Kidney (tissue), 13 donors: ENCODE measurements at regions not wholly inside any gene's neighbourhood (a gene's known extent, or its start where the extent isn't known, plus 50 kb on each side); places are given as distances from the start of the nearest gene placed in this dataset.
"Not testable (repeated sequence)": the region's sequence is repeated elsewhere in the genome, so short reads cannot be mapped to it uniquely, and the experiment has no call there.

Source experiments
- DNase-seq, 5 donors: peaks; one replicate each; pipeline ENCODE4 v3.0.0-alpha.2; 2013 to 2020
- FAIRE-seq: peaks from 2 replicates; lab custom pipeline; 2012; peaks lifted over from hg19 to GRCh38; lab: Jason Lieb, UNC
- H3K27ac ChIP-seq, 2 donors: one replicate each; pipeline ENCODE4 v1.7.0; 2013; ENCODE audit warnings: low read depth in 2 of 2, low read length in 2 of 2, inconsistent platforms in 1 of 2
- H3K27me3 ChIP-seq: one replicate; pipeline ENCODE4 v1.7.1; 2013; ENCODE audit warnings: low read length, inconsistent platforms; ENCODE audit not compliant: control insufficient read depth, insufficient read depth
- H3K36me3 ChIP-seq, 3 donors: one replicate each; pipeline versions ENCODE4 v1.7.0 to v1.7.1; 2013; ENCODE audit warnings: low read length in 3 of 3, control low read depth in 1 of 3, inconsistent platforms in 1 of 3; ENCODE audit not compliant: insufficient read depth in 3 of 3, control insufficient read depth in 2 of 3
- H3K4me1 ChIP-seq, 3 donors: one replicate each; pipeline versions ENCODE4 v1.7.0 to v1.7.1; 2013; ENCODE audit warnings: low read length in 3 of 3, inconsistent platforms in 1 of 3, low read depth in 1 of 3; ENCODE audit not compliant: control insufficient read depth in 2 of 3, insufficient read depth in 2 of 3
- H3K4me3 ChIP-seq, 3 donors: one replicate each; pipeline versions ENCODE4 v1.7.0 to v1.8.1; 2013; ENCODE audit warnings: low read length in 3 of 3, control low read depth in 1 of 3, inconsistent platforms in 1 of 3
- H3K9ac ChIP-seq, 3 donors: one replicate each; pipeline versions ENCODE4 v1.7.0 to v1.7.1; 2013; ENCODE audit warnings: low read length in 3 of 3, control low read depth in 1 of 3, inconsistent platforms in 1 of 3
- H3K9me3 ChIP-seq, 3 donors: one replicate each; pipeline versions ENCODE4 v1.7.0 to v1.7.1; 2013; ENCODE audit warnings: low read length in 3 of 3, control low read depth in 1 of 3, inconsistent platforms in 1 of 3; ENCODE audit not compliant: control insufficient read depth in 2 of 3, insufficient read depth in 1 of 3
- intact Hi-C: fragments of 100-400 bp; cut with DNase I; formaldehyde crosslinking; loops from one replicate; pipeline ENCODE4 v1.11.1; 2022
- TF ChIP-seq, protein P1 (sequence below): IDR thresholded peaks from 3 replicates; pipeline ENCODE4 v1.5.1; 2012; ENCODE audit warnings: mild to moderate bottlenecking, moderate library complexity, borderline replicate concordance; ENCODE audit not compliant: insufficient read depth; ENCODE audit errors: extremely low read depth
- donor health status: control.
- donor health status: control.
- donor health status: control.
- donor health status: control.
- donor health status: control.
- donor health status: DM: yes; HTN: yes; CAD: no.
- donor health status: Normal renal cell carcinoma (clear cell type).

DNA sequence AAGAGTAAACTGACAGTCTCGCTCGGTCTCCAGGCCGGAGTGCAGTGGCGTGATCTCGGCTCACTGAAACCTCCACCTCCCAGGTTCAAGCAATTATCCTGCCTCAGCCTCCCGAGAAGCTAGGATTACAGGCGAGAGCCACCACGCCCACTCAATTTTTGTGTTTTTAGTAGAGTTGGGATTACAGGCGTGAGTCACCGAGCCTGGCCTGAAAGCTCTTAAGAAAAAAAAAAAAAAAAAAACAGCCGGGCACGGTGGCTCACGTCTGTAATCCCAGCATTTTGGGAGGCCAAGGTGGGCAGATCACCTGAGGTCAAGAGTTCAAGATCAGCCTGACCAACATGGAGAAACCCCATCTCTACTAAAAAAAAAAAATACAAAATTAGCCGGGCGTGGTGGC, 55.3 kb upstream of the THOC2 start:
- H3K36me3 ChIP-seq, DNase-seq, H3K4me1 ChIP-seq, H3K9me3 ChIP-seq, H3K27me3 ChIP-seq, FAIRE-seq, intact Hi-C loops, H3K9ac ChIP-seq, H3K4me3 ChIP-seq, H3K27ac ChIP-seq: not testable (repeated sequence)

DNA sequence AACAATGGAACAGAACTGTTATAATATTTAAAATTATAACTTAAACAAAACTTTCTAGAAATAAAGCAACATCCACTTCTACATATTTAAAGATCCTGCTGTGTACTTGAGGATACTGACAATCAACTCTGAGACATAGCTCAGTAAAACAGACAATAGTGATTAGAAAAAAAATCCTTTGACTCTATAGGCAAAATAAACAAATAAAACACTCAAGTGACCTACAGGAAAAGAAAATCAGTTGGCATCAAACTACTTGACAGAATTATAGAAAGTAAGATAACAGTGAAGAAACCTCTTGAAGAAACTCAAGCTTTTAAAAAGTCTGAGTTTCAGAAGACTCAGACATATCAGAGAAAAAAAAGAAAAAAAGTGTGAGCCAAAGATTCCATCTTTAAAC, 55.9 kb upstream of the THOC2 start:
- DNase-seq (no peak), FAIRE-seq (no peak)
- TF ChIP-seq, protein P1, sequence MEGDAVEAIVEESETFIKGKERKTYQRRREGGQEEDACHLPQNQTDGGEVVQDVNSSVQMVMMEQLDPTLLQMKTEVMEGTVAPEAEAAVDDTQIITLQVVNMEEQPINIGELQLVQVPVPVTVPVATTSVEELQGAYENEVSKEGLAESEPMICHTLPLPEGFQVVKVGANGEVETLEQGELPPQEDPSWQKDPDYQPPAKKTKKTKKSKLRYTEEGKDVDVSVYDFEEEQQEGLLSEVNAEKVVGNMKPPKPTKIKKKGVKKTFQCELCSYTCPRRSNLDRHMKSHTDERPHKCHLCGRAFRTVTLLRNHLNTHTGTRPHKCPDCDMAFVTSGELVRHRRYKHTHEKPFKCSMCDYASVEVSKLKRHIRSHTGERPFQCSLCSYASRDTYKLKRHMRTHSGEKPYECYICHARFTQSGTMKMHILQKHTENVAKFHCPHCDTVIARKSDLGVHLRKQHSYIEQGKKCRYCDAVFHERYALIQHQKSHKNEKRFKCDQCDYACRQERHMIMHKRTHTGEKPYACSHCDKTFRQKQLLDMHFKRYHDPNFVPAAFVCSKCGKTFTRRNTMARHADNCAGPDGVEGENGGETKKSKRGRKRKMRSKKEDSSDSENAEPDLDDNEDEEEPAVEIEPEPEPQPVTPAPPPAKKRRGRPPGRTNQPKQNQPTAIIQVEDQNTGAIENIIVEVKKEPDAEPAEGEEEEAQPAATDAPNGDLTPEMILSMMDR = no peak
- no peaks in the 10 kb centered on the region for H3K36me3 ChIP-seq
- no peak overlapping the region for H3K27ac ChIP-seq
- intact Hi-C loops = no loop called here
- no peaks in the 10 kb centered on the region for H3K4me1 ChIP-seq
- H3K4me3 ChIP-seq = no peak overlapping the region
- H3K27me3 ChIP-seq = no peaks in the 10 kb centered on the region
- H3K9ac ChIP-seq = no peak overlapping the region
- H3K9me3 ChIP-seq = no peaks in the 10 kb centered on the region

- no peaks in the 10 kb centered on the region for H3K9me3 ChIP-seq
- TF ChIP-seq, protein P1 = no peak
- H3K9ac ChIP-seq = no peak overlapping the region
- intact Hi-C loops = no loop called here
- FAIRE-seq (no peak), DNase-seq (no peak)
- no peaks in the 10 kb centered on the region for H3K27me3 ChIP-seq
- no peak overlapping the region for H3K4me3 ChIP-seq
- H3K27ac ChIP-seq = no peak overlapping the region
- H3K4me1 ChIP-seq = no peaks in the 10 kb centered on the region
- H3K36me3 ChIP-seq = no peaks in the 10 kb centered on the region
Observed at GRCh38 chrX:123797543-123798447, 62.1 kb upstream of the XIAP start.

DNA sequence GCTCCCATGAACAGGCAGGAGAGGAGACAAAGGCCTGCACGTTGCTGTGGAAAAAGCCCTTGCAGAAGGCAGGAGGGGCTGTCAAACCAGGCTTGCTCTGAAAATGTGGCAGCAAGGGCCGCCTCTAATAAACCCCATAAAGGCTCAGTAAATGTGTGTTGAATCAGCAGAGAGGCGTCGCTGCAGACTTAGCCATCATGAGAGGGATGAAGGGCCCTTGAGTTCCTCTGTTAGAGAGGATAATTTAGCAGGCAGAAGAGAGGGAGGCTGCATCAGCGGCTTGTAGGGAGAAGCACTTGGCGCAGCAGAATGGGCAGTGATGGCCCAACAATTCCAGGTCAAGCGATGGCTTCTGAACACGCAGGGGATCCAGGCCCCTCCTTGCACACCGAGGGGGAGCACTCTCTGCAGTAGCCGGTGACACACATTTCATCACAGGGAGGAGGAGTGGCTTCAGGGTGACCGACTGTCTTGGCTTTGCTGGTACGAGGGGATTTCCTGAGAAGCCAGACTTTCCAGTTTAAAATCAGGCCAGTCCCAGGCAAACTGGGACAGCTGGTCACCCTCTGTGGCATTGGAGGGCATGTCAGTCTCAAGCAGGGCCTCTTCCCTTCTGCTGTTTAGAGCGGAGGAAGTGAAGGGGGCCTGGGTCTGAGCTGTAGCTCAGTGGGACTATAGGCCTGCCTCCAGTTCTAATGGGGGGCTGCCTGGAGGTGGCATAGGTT, 61.0 kb upstream of the XIAP start:
- H3K4me3 ChIP-seq, DNase-seq, H3K27ac ChIP-seq, H3K9ac ChIP-seq, H3K4me1 ChIP-seq, H3K27me3 ChIP-seq, FAIRE-seq, H3K9me3 ChIP-seq, H3K36me3 ChIP-seq, intact Hi-C loops: not testable (repeated sequence)
